ENCODE measurements at regions not wholly inside any gene's neighbourhood (a gene's known extent, or its start where the extent isn't known, plus 50 kb on each side); places are given as distances from the start of the nearest gene placed in this dataset.

DNA sequence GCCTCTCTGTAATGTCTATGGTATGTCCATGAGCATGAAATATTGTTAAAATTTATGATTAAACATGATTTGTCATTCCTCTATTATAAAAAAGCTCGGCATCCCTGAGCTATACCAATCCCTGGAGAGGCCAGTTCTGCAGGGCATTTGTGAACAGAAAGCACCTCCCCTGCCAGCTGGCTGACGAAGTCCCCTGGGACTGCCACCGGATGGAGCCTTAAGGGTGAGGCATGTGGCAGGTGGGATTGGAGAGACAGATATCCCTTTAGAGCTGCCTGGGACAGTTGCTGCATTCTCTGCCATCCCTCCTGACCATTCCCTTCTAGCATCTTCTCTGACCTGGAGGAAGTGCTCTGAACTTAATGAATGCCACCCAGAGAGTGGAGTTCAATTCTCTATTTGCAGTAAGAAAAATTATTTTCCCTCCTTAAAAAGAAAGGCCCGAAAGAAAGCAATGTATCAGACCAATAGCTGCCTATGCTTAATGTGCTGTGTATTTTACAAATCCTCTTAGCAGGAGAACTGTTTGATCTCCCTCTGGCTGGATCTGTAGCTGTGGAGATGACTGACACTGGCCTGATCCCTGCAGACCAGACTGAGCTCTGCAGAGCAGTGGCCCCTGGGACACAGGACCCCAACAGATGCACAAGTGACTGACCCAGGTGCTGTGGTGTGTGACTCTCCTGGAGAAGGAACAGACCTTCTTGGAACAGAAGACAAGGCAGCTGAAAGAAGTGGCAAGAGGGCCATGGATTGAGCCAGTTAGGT, 219.0 kb upstream of the NAV2 start:
- 61 to 73% methylated on average over 2 to 4 of the region's 4 CpGs for WGBS, 2 donors (ENCODE audit: low coverage in 1 of 2)

GRCh38 chr11:19482319-19483100, 230.1 kb upstream of the NAV2 start:
- no peak overlapping the region for H3K4me3 ChIP-seq
- H3K27ac ChIP-seq: no peak overlapping the region
- no peaks in the 10 kb centered on the region for H3K9me3 ChIP-seq
- H3K36me3 ChIP-seq: no peaks in the 10 kb centered on the region
- WGBS, 2 donors (ENCODE audit: low coverage in 1 of 2): 72 to 100% methylated on average over 5 to 6 of the region's 6 CpGs
- TF ChIP-seq EP300 (IDR thresholded peaks at IDR 0.05; ENCODE audit: low read depth) (no peak), CTCF (IDR thresholded peaks at IDR 0.05) (no peak), POLR2A (IDR thresholded peaks at IDR 0.05) (no peak), POLR2AphosphoS5 (IDR thresholded peaks at IDR 0.05) (no peak)
- DNase-seq: no peak
- in situ Hi-C loops (cut with MboI; ENCODE audit: low pct_ligation_motif_present in 1 of 4, low pct_unique_long_range_greater_than_20kb in 1 of 4, low sequenced_read_pairs in 3 of 4): no loop called here
- no peaks in the 10 kb centered on the region for H3K4me1 ChIP-seq
- H3K27me3 ChIP-seq: no peaks in the 10 kb centered on the region
- intact Hi-C loops (cut with DNase I; ENCODE audit: low total_unique reads): no loop called here

More for the DNA sequence above, 219.0 kb upstream of the NAV2 start:
- no peak overlapping the region for H3K27ac ChIP-seq
- intact Hi-C loops (cut with DNase I; ENCODE audit: low total_unique reads): no loop called here
- no peaks in the 10 kb centered on the region for H3K4me1 ChIP-seq
- H3K36me3 ChIP-seq: no peaks in the 10 kb centered on the region
- in situ Hi-C loops (cut with MboI; ENCODE audit: low pct_ligation_motif_present in 1 of 4, low pct_unique_long_range_greater_than_20kb in 1 of 4, low sequenced_read_pairs in 3 of 4): no loop called here
- no peak overlapping the region for H3K4me3 ChIP-seq
- no peaks in the 10 kb centered on the region for H3K9me3 ChIP-seq
- no peak for DNase-seq
- no peaks in the 10 kb centered on the region for H3K27me3 ChIP-seq
- TF ChIP-seq POLR2A (IDR thresholded peaks at IDR 0.05) (no peak), POLR2AphosphoS5 (IDR thresholded peaks at IDR 0.05) (no peak), EP300 (IDR thresholded peaks at IDR 0.05; ENCODE audit: low read depth) (no peak), CTCF (IDR thresholded peaks at IDR 0.05) (no peak)

GRCh38 chr11:19480540-19480939, 232.1 kb upstream of the NAV2 start:
- H3K9me3 ChIP-seq: no peaks in the 10 kb centered on the region
- in situ Hi-C loops (cut with MboI; ENCODE audit: low pct_ligation_motif_present in 1 of 4, low pct_unique_long_range_greater_than_20kb in 1 of 4, low sequenced_read_pairs in 3 of 4) (no loop called here), intact Hi-C loops (cut with DNase I; ENCODE audit: low total_unique reads) (no loop called here)
- WGBS, 2 donors (ENCODE audit: low coverage in 1 of 2): 81 to 83% methylated on average over 2 of the region's 2 CpGs
- H3K27me3 ChIP-seq: no peaks in the 10 kb centered on the region
- H3K4me3 ChIP-seq: no peak overlapping the region
- H3K27ac ChIP-seq: no peak overlapping the region
- H3K4me1 ChIP-seq: no peaks in the 10 kb centered on the region
- DNase-seq: no peak
- TF ChIP-seq POLR2AphosphoS5 (IDR thresholded peaks at IDR 0.05): no peak
- no peak for TF ChIP-seq CTCF (IDR thresholded peaks at IDR 0.05)
- no peak for TF ChIP-seq POLR2A (IDR thresholded peaks at IDR 0.05)
- no peak for TF ChIP-seq EP300 (IDR thresholded peaks at IDR 0.05; ENCODE audit: low read depth)
- H3K36me3 ChIP-seq: no peaks in the 10 kb centered on the region

DNA sequence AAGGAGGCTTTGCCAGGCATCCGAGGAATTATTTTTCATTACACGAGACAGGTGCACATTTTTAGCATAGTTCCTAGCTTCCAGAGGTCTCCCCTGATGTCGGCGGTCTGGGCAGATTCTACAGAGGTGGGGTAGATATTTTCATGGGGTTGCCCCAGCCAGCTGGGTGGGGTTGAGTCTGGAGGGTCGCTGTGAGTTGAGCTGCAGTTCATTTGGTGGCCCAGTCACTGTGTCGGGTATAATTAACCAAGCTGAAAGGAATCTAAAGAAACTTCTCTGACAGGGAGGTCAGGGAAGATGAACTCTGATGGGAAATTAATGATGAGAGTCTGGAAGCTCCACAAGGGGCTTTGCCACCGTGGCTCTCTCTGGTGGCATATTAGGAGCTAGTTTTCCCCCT, 233.7 kb upstream of the NAV2 start:
- Histone ChIP-seq H3K4me3 (no peak overlapping the region), H3K36me3 (no peaks in the 10 kb centered on the region), H3K27ac (no peak overlapping the region), H3K9me3 (no peaks in the 10 kb centered on the region), H3K27me3 (no peaks in the 10 kb centered on the region), H3K4me1 (no peaks in the 10 kb centered on the region)
- in situ Hi-C loops (cut with MboI; ENCODE audit: low pct_ligation_motif_present in 1 of 4, low pct_unique_long_range_greater_than_20kb in 1 of 4, low sequenced_read_pairs in 3 of 4) (no loop called here), intact Hi-C loops (cut with DNase I; ENCODE audit: low total_unique reads) (no loop called here)
- WGBS, 2 donors (ENCODE audit: low coverage in 1 of 2): 65 to 80% methylated on average over 6 to 7 of the region's 7 CpGs
- DNase-seq: no peak
- TF ChIP-seq EP300 (IDR thresholded peaks at IDR 0.05; ENCODE audit: low read depth): no peak
- no peak for TF ChIP-seq POLR2A (IDR thresholded peaks at IDR 0.05)
- no peak for TF ChIP-seq POLR2AphosphoS5 (IDR thresholded peaks at IDR 0.05)
- no peak for TF ChIP-seq CTCF (IDR thresholded peaks at IDR 0.05)

Data from transverse colon (tissue), 4 donors.